ENCODE measurements at regions not wholly inside any gene's neighbourhood (a gene's known extent, or its start where the extent isn't known, plus 50 kb on each side); places are given as distances from the start of the nearest gene placed in this dataset.

DNA sequence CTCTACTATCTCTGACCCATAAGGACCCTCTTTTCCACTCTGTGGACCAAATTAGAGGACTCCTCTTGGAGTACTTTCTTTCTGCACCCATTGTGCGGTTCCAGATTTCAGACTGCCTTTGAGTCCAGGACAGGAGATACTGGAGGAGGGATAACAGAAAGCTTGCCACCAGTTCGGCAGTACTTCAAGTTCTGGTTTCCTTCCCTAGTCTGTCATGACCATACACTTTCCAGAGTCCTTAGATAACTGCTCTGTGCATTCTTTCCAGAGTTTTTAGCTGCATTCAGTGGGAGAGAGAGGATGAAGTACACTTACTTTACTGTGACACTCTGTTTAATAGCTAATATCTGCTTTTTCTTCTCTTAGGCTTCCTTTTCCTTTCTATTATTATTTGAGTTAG is 54.8 kb upstream of the OSBPL8 start:
- TF ChIP-seq EP300 (conservative IDR thresholded peaks at IDR 0.05; ENCODE audit: poor library complexity, severe bottlenecking) (no peak), RAD21 (conservative IDR thresholded peaks at IDR 0.05) (no peak), POLR2AphosphoS5 (IDR thresholded peaks at IDR 0.05) (no peak), EZH2 (IDR thresholded peaks at IDR 0.05; ENCODE audit: borderline replicate concordance, insufficient read depth, low read length, poor library complexity, severe bottlenecking) (no peak)
- TF ChIP-seq, protein P1, sequence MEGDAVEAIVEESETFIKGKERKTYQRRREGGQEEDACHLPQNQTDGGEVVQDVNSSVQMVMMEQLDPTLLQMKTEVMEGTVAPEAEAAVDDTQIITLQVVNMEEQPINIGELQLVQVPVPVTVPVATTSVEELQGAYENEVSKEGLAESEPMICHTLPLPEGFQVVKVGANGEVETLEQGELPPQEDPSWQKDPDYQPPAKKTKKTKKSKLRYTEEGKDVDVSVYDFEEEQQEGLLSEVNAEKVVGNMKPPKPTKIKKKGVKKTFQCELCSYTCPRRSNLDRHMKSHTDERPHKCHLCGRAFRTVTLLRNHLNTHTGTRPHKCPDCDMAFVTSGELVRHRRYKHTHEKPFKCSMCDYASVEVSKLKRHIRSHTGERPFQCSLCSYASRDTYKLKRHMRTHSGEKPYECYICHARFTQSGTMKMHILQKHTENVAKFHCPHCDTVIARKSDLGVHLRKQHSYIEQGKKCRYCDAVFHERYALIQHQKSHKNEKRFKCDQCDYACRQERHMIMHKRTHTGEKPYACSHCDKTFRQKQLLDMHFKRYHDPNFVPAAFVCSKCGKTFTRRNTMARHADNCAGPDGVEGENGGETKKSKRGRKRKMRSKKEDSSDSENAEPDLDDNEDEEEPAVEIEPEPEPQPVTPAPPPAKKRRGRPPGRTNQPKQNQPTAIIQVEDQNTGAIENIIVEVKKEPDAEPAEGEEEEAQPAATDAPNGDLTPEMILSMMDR (IDR thresholded peaks at IDR 0.05; ENCODE audit: poor library complexity, severe bottlenecking) = no peak

Data from neural cell (in vitro differentiated cells).